Endothelial cell of umbilical vein (primary cell): ENCODE measurements at regions not wholly inside any gene's neighbourhood (a gene's known extent, or its start where the extent isn't known, plus 50 kb on each side); places are given as distances from the start of the nearest gene placed in this dataset.

Source experiments
- BruUV-seq: library from RNA; stranded (reverse); fragments of 400-500 nt; replicated peaks from 2 replicates; lab custom pipeline; 2021; lab: Mats Ljungman, UMichigan
- CTCF ChIA-PET: fragments of 300-600, 350-600 bp; sonication (Branson Sonifier 250); formaldehyde crosslinking; loops from one replicate; lab custom pipeline; 2021; ENCODE audit warnings: antibody characterized with exemption, inconsistent platforms; lab: Charles Lee
- POLR2A ChIA-PET: fragments of 300-600, 350-600 bp; sonication (Branson Sonifier 250); formaldehyde crosslinking; loops from one replicate; lab custom pipeline; 2021; ENCODE audit warnings: antibody characterized with exemption, inconsistent platforms; lab: Charles Lee
- DNase-seq: peaks from one replicate; pipeline ENCODE4 v3.0.0-alpha.2; 2011; ENCODE audit warnings: low read depth, low spot score
- FAIRE-seq: peaks from 2 replicates; lab custom pipeline; 2011; peaks lifted over from hg19 to GRCh38; lab: Jason Lieb, UNC
- H2AFZ ChIP-seq: 2 replicates; pipeline ENCODE4 v1.6.0; 2012; ENCODE audit warnings: low read depth, low read length, control low read depth, inconsistent platforms
- H3K27ac ChIP-seq: 2 replicates; pipeline ENCODE4 v1.5.1; 2011; ENCODE audit warnings: low read depth, mild to moderate bottlenecking, control low read depth, low read length, moderate library complexity; ENCODE audit not compliant: insufficient read depth
- H3K27me3 ChIP-seq, 2 experiments: 2 replicates each; pipeline versions ENCODE4 v1.6.0 to v1.6.1; 2011; ENCODE audit warnings: low read length in 2 of 2, mixed read lengths in 1 of 2; ENCODE audit not compliant: control insufficient read depth in 2 of 2, insufficient read depth in 2 of 2
- H3K36me3 ChIP-seq, 2 experiments: 2 replicates in 1 of 2; 3 replicates in 1 of 2; pipeline ENCODE4 v1.5.1; 2011; ENCODE audit warnings: low read length in 2 of 2, mild to moderate bottlenecking in 1 of 2, moderate library complexity in 1 of 2; ENCODE audit not compliant: control insufficient read depth in 2 of 2, insufficient read depth in 2 of 2; ENCODE audit errors: extremely low read depth in 1 of 2
- H3K4me1 ChIP-seq: 3 replicates; pipeline ENCODE4 v1.5.1; 2011; ENCODE audit warnings: mild to moderate bottlenecking, low read length; ENCODE audit not compliant: control insufficient read depth, insufficient read depth; ENCODE audit errors: extremely low read depth
- H3K4me2 ChIP-seq: 2 replicates; pipeline ENCODE4 v1.6.1; 2011; ENCODE audit warnings: low read length, control low read depth, mixed read lengths; ENCODE audit not compliant: insufficient read depth
- H3K4me3 ChIP-seq, 3 experiments: fragments of 200-600 bp in 1 of 3; sonication (generic), shearing (Covaris generic) in 1 of 3; replicated peaks in 1 of 3; 2 replicates each; pipeline ENCODE4 v1.5.1; 2011 to 2016; ENCODE audit warnings: control low read depth in 3 of 3, low read length in 3 of 3, mild to moderate bottlenecking in 2 of 3, inconsistent platforms in 1 of 3, low read depth in 1 of 3, moderate library complexity in 1 of 3; ENCODE audit not compliant: insufficient read depth in 1 of 3
- H3K79me2 ChIP-seq: 2 replicates; pipeline ENCODE4 v1.6.0; 2012; ENCODE audit warnings: low read length, inconsistent platforms; ENCODE audit not compliant: control insufficient read depth, insufficient read depth
- H3K9ac ChIP-seq: replicated peaks from 2 replicates; pipeline ENCODE3; 2011; ENCODE audit warnings: low read length, control low read depth; ENCODE audit not compliant: insufficient read depth; ENCODE audit errors: extremely low read depth
- H3K9me1 ChIP-seq: replicated peaks from 3 replicates; pipeline ENCODE4 v1.6.0; 2011; ENCODE audit warnings: mild to moderate bottlenecking, low read length; ENCODE audit not compliant: control insufficient read depth, insufficient read depth; ENCODE audit errors: extremely low read depth
- H3K9me3 ChIP-seq: replicated peaks from 2 replicates; pipeline ENCODE4 v1.5.1; 2012; ENCODE audit warnings: low read length, inconsistent platforms; ENCODE audit not compliant: control insufficient read depth, insufficient read depth
- H4K20me1 ChIP-seq: replicated peaks from 2 replicates; pipeline ENCODE3; 2011; ENCODE audit warnings: mild to moderate bottlenecking, low read length; ENCODE audit not compliant: control insufficient read depth, insufficient read depth; ENCODE audit errors: extremely low read depth
- CTCF ChIP-seq, 2 donors: IDR thresholded peaks; 1 replicate in 1 of 2; 2 replicates in 1 of 2; pipeline ENCODE4 v1.5.1; 2011; ENCODE audit warnings: low read length in 2 of 2, mild to moderate bottlenecking in 2 of 2, moderate library complexity in 2 of 2, control low read depth in 1 of 2, inconsistent platforms in 1 of 2, low read depth in 1 of 2; ENCODE audit not compliant: insufficient read depth in 1 of 2; ENCODE audit errors: extremely low read depth in 1 of 2
- EZH2 ChIP-seq: IDR thresholded peaks from 2 replicates; pipeline ENCODE4 v1.6.1; 2012; ENCODE audit warnings: borderline replicate concordance, low read depth, mild to moderate bottlenecking, moderate library complexity, low read length, inconsistent platforms; ENCODE audit not compliant: severe bottlenecking
- FOS ChIP-seq: IDR thresholded peaks from 2 replicates; pipeline ENCODE4 v1.6.1; 2011; ENCODE audit warnings: mild to moderate bottlenecking, low read length, moderate library complexity, borderline replicate concordance; ENCODE audit not compliant: insufficient read depth
- GATA2 ChIP-seq: IDR thresholded peaks from 2 replicates; pipeline ENCODE4 v1.7.0; 2011; ENCODE audit warnings: low read depth, mild to moderate bottlenecking, moderate library complexity, mixed read lengths, low read length; ENCODE audit not compliant: insufficient read length, insufficient read depth
- JUN ChIP-seq: IDR thresholded peaks from 2 replicates; pipeline ENCODE4 v1.6.1; 2011; ENCODE audit warnings: borderline replicate concordance, low read depth; ENCODE audit not compliant: insufficient read length, insufficient read depth
- MAX ChIP-seq: IDR thresholded peaks from 2 replicates; pipeline ENCODE4 v1.6.1; 2011; ENCODE audit not compliant: insufficient read depth, insufficient read length
- MYC ChIP-seq: IDR thresholded peaks from one replicate; pipeline ENCODE4 v1.6.1; 2011; ENCODE audit warnings: mild to moderate bottlenecking, low read depth, low read length
- POLR2A ChIP-seq: IDR thresholded peaks from 2 replicates; pipeline ENCODE4 v1.6.1; 2012; ENCODE audit warnings: low read depth, mild to moderate bottlenecking, control low read depth, low read length
- POLR2AphosphoS5 ChIP-seq: IDR thresholded peaks from 2 replicates; pipeline ENCODE4 v1.6.1; 2012; ENCODE audit warnings: low read depth, mild to moderate bottlenecking, control low read depth, low read length, moderate library complexity; ENCODE audit not compliant: insufficient read depth
- dilution Hi-C: fragments of 300-500 bp; cut with MboI; formaldehyde crosslinking; loops from one replicate; pipeline ENCODE4 v1.15.0; 2019; ENCODE audit warnings: low sequenced_read_pairs; ENCODE audit not compliant: extremely low pct_ligation_motif_present
- intact Hi-C: fragments of 100-400 bp; cut with micrococcal nuclease; formaldehyde crosslinking; loops from one replicate; pipeline ENCODE4 v1.10.0; 2022

- no TSS peak for BruUV-seq
- FAIRE-seq (peak; percentile 26), DNase-seq (no peak)
- Histone ChIP-seq H3K4me1 (no peaks in the 10 kb centered on the region), H3K9me1 (no peaks in the 10 kb centered on the region), H3K27ac (no peak overlapping the region), H3K4me2 (no peak overlapping the region), H3K9me3 (no peaks in the 10 kb centered on the region), H3K27me3 (no peaks in the 10 kb centered on the region), H3K36me3 (no peaks in the 10 kb centered on the region), H3K9ac (no peak overlapping the region), H2AFZ (no peak overlapping the region), H3K79me2 (no peaks in the 10 kb centered on the region), H3K4me3 (no peak overlapping the region), H4K20me1 (no peaks in the 10 kb centered on the region)
- ChIA-PET CTCF (interaction anchor here (0.9 kb wide), 1 partner anchor 17 kb away, joined by 3 read pairs; no protein-coding TSS in a partner anchor), POLR2A (no interaction called here)
- TF ChIP-seq MYC, result no peak
- TF ChIP-seq GATA2, result no peak
- no peak for TF ChIP-seq EZH2
- TF ChIP-seq JUN, result no peak
- TF ChIP-seq CTCF (IDR thresholded peaks at IDR 0.05; ENCODE audit: extremely low read depth in 1 of 2, insufficient read depth in 1 of 2, low read depth in 1 of 2, low read length in 2 of 2), result no peak
- TF ChIP-seq POLR2AphosphoS5, result no peak
- TF ChIP-seq FOS, result no peak
- TF ChIP-seq MAX, result no peak
- TF ChIP-seq POLR2A, result no peak
- intact Hi-C loops (no loop called here), dilution Hi-C loops (no loop called here)
Measured at GRCh38 chr1:67597336-67597735, 87.7 kb upstream of the GADD45A start.
